GM19328 (cell line): ENCODE measurements at regions not wholly inside any gene's neighbourhood (a gene's known extent, or its start where the extent isn't known, plus 50 kb on each side); places are given as distances from the start of the nearest gene placed in this dataset.

Experiments used
- ATAC-seq: cut with Tn5 transposase; IDR thresholded peaks from one replicate; pipeline ENCODE4 v1.9.1; 2021; ENCODE audit warnings: mild to moderate bottlenecking, moderate library complexity; ENCODE audit not compliant: unreplicated experiment

DNA sequence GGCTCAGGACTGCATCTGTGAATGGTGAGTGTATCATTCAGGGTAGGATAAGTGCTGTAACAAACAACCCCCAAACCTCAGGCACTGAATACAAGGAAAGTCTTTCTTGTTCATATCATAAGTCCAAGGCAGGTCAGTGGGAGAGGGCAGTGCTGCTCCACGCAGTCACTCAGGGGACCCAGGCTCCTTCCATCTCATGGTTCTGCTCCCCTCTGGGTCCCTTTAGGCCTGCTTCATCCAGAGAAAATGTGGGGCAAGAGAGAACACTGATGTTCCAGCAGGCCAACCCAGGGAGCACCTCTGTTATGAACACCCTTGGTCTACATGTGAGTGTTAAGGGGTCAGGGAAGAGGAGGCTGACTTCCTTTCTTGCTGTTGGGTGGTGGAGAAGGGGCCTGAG, 187.8 kb downstream of the CHST1 start:
- ATAC-seq = no peak

DNA sequence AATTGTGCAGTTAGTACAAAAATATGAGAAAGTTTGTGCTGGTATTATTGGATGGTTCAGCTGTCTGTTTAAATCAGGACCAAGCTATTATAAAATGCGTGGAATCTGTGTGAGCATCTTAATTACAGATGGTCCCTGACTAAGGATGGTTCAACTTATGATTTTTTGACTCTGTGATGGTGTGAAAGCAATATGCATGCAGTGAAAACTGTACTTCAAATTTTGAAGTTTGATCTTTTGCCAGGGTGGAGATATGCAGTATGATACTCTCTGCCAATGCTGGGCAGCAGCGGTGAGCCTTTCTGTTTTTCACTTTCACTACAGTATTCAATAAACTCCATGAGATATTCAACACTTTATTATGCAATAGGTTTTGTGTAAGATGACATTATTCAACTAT, 189.3 kb downstream of the CHST1 start:
- no peak for ATAC-seq

DNA sequence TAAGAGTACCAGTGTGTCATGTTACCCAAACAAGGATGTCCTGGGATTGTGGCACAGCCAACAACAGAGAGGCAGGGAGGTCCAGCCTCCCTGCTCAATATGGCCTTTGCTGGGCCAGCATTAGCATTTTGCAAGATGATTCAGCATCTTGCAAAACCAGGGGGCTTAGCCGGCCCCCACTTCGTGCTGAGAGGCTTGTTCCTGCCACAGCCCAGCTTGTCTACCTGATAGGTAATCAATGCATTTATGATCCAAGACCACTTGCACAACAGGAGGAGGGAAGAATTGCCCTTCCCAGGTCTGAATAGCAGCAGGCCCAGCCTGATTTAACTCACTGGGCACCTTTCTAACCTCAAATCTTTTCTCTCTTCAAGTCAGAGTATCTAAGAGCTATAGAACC, 189.0 kb upstream of the SYT13 start:
- no peak for ATAC-seq

DNA sequence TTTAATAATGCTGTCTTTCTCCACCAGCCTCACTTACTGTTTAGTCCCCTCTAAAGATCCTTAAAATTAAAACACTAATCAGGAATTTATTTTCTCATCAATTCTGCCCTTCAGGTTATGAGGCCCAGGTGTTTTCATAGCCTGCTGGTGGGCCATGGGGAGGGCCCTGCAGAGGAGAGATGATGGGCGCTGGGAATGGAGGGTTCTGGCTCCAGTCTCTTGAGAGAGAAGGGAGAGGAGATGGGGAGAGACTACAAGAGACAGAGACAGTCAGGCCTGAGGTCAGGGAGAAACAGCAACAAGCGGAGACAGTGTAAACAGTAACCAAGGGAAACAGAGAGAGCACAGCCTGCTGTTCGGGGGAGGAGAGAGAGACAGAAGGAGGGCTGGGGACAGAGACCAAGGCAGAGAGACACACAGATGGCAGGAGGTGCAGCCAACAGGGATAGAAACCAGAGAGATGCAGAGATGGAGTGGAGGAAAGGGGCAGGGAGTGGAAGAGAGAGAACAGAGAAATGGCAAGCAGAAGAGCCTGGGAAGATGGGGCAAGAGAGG, 187.3 kb upstream of the SYT13 start:
- ATAC-seq = no peak

DNA sequence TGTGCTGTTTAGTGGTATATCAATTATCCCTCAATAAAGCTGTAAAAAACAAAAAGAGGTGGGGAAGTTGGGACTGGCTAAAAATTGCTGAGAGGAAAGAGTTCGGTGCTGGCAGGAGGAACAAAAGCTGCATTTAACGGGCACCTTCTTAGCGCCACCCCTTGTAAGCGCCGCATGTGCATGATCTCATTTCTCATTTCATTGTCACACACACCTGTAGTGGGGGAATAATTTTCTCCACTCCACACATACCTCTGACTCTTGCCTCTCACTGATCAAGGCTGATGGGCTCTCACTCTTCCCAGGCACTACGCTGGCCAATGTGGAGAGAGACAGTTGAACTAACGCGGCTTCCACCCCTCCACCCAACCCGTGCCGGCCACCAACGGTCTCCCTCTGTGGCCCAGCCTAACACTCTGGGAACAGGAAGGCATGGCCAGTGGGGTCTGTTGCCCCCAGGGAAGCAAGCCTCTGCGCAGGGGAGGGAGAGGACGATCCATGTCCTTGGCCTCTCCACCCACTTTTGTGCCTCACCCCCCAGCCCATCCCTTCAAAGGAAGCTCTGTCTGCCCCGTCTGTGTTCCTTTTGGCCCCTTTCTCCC, 186.7 kb upstream of the SYT13 start:
- no peak for ATAC-seq

DNA sequence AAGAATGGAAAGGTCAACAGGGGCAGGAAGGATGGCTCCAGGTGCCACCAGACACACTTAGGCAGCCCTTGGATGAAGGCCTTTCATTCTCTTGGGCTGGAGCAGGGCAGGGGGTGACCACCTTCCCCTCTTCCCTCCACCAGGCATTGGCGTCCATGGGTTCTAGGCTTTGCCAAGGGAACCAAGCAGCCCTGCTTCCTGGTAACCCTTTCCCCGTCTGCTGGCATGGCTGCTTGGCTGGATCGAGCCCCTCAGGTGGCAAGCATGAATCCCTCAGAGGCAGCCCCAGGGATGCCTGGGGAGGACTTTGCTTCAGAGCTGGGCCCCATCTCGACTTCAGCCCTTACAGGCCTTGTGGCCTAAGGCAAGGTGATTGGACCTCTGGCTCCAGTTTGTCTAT, 185.1 kb upstream of the SYT13 start:
- no peak for ATAC-seq

DNA sequence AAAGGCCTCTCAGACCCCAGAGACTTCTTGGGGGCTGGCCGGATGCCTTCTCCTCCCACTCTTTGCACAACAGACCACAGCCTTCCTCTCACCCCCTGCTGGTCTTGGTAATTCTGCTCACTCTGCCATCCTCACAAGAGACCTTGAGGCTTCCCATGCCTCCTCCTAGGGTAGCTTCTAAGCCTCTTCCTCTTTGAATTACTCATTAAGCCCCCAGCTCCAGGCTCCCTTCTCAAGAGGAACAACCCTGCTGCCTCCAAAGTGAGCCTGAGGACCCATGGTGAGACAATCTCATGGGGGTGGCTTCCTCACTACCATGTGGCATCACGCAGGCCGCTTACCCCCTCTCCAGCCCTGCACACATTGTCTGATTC, 184.6 kb upstream of the SYT13 start:
- no peak for ATAC-seq

DNA sequence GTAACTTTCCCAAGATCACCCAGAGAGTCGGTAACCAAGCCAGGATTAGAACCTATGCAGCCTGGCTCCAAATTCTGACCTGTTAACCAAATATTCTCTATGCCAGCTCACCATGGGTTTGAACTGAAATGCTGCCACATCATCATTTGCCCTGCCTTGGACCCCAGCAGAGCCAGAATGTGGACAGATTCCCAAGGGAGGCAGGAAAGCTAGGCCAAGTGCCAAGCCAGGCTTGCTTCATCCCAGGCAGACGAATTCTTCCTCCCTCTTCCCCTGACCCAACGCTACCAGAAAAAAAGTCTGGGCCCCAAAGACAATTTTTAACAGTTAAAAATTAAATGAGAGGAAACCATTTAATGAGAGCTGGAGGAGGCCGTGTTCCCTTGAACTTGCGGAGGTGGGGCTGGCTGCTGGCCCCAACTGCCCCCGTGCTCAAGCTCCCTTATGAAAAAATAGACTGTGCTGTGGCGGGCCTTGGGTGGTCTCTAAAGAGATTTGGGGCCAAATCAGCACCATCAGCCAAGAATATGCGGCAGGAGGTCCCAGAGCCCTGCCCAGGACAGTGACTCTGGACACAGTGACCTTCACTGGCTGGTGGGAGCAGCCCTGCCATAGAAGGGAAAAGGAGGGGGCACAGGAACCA, 184.1 kb upstream of the SYT13 start:
- ATAC-seq = no peak

DNA sequence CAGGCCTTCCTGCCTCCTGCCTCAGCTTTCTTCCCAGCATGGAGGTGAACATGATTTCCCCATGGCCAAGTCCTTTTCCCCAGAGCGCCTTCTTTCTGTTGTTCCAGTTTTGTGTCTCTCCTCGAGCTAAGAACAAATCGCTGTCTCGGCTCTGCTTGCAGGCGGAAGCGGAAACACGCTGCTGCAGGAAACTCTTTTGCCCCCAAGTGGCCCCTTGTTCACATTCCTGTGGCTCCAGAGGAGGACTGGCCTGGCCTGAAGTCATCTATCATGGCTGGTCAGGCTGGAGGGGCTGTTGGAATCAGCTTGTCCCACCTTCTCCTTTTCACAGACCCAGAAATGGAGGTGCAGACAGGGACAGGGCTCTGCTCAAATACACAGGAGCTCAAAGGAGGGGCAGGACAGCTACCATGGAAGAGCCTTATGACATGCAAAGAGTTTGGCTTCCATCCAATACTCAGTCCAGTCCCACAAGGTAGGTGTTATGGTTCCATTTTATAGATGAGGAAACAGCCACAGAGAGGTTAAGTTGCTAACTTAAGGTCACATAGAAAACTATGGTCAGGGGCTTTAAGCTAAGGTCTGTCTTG, 182.2 kb upstream of the SYT13 start:
- ATAC-seq = no peak

DNA sequence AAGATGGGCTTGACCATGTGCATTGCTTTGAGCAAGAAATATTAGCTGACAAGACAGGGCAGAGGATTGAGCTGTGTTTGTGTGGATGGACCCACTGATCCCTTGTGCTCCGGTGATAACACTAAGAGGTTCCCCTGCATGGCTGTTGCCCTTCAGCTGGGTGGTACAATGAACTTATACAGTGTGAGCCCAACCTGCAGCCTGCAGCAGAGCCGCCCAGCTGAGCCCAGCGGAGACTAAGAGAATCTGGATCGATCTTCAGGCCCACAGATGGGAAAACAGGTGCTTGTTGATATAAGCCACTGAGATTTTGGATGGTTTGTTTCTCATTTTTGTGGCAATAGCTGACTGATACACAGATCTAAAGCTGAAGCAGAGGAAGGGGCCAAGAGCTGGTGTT, 177.4 kb upstream of the SYT13 start:
- ATAC-seq = no peak

DNA sequence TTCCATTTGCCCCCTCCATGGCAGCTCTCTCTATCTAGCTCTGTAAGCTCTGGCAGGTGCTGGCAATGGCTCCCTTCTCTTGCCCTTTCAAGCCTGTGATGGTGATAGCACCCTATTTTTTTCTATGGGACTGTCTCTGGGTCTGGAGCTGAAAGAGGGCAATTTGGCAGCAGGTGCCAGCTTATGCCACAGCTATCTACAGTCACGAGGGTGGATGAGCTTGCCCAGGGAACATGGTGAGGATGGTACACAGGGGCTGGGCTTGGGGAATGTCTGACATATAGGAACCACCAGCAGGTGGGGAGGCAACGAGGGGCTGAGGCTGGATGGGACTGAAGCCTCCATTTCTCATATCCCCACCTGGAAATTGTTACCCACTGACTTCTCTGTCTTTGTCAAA, 175.4 kb upstream of the SYT13 start:
- no peak for ATAC-seq

DNA sequence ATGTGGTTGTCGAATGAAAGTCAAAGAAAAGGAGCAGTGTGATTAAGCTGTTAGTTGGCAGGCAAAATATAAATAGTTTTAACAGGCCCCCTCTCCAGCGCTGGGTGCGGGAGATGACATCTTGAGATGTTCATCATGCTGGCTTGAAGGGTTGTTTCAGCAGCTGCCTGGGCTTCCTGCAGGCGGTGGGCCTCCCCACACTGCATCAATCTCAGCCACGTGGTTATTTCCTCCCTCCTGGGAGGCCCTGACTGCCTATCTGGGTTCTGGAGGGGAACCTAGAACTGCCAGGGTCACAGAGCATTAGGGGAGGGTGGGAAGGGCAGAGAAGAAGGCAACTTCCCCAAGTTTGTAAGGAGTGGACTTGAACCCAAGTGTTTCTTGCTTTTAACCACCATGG, 173.3 kb upstream of the SYT13 start:
- ATAC-seq = no peak

DNA sequence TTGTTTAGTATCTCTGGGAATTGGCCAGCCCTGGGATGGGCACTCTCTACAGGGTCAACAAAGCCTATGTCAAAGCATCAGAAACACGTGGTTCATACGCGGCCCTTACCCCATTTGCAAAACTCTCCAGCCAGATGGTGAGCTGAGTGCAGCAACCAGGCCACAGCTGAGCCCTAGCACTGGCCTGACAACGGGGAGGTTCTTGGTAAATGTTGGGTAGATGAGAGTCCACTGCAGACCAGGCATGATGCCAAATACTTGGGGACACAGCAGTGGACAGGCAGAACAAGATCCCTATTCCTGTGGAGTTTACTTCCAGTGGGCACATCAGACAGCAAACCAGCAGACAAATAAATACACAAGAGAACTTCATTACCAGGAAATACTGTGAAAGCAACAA, 172.1 kb upstream of the SYT13 start:
- no peak for ATAC-seq

DNA sequence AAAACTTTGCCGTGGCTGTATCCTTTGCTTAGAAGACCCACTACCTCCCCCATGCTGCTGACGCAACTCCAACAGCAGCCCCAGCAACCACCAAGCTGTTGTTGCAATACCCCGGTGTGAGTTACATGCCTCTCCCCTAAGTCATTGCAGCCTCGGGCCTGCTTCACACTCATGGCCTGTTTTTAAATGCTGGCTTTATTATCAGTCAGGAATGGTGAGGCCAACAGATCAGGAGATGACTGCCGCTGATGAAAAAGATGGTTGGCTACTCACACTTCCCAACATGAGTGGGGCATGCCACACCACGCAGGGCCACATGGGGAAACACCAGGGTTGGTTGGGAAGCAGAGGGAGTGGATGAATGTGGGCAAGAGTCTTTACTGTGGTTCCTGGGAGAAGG, 171.5 kb upstream of the SYT13 start:
- no peak for ATAC-seq

DNA sequence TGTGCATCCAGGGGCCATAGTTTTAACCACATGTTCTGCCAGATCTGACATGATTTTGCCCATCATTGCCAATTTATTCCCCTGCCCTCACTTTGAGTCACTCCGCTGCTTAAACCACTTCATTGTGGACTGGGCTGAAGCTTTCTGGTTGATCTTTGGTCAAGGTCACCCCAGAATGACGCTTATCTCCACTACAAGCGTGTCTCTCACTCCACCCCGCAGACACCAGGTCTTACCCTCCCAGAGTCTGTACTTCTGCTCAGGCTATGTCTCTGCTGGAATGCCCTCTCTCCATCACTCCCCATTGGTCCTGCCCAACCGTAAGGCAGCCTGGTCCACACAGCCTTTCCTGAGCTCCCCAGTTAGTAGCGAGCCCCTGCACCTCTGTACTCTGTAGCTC, 170.5 kb upstream of the SYT13 start:
- no peak for ATAC-seq

DNA sequence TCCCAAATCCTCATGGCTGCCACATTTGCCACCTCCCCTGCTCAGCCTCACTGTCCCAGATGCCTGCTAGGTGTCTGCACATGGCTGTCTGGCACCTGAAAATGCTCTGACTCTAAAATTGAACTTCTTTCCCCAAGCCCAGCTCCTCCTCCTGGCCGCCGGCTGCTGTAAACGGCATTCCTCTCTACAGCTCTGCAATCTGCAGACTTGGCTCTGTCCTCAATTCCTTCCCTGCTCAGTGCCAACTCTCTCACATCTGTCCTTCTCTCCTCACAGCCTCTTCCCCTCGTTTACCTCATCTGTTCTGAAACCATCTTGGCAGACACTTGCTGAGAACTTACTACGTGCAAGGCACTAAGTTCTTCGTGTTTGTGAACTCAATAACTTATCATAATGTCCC, 169.4 kb upstream of the SYT13 start:
- ATAC-seq = no peak

DNA sequence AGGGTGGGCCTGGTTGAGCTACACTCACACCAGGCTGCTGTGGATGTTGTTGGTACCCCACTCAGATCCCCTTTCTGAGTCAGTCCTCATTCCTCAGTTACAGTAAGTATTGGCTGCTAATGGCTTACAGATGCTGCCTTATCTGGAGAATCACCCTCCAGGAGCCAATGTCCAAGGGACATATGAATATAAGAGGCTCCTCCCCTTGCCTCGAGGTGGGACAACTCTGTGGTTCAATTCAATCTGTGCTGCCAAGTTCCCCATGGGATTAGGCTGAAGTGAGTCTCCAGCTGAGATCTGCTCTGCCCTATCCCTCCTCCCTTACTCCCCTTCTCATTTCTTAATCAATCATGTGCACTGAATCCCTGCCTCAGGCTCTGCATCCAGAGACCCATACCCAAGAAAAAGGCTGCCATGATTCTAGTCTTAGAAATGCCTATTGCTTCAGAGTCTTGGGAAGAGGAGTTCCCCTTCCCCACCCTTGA, 168.8 kb upstream of the SYT13 start:
- ATAC-seq = no peak

DNA sequence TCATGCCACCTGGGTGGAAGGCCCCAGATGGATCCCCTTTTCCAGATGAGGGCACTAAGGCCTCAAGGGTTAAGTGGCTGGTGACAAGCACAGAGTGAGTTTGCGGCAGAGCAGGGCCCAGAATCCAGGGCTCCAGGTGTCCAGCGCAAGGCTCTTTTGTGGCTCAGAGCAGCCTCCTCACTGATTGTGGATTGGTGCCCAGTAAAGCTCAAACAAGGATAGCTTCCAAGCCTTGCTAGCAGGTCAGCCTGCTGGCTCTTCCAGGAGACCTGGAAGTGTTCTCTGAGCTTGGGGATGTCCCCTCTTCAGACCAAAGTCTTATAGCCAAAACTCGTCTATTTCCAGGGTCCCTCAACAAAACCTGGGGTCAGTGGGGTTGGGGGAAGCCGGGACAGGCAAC, 167.6 kb upstream of the SYT13 start:
- ATAC-seq = no peak

DNA sequence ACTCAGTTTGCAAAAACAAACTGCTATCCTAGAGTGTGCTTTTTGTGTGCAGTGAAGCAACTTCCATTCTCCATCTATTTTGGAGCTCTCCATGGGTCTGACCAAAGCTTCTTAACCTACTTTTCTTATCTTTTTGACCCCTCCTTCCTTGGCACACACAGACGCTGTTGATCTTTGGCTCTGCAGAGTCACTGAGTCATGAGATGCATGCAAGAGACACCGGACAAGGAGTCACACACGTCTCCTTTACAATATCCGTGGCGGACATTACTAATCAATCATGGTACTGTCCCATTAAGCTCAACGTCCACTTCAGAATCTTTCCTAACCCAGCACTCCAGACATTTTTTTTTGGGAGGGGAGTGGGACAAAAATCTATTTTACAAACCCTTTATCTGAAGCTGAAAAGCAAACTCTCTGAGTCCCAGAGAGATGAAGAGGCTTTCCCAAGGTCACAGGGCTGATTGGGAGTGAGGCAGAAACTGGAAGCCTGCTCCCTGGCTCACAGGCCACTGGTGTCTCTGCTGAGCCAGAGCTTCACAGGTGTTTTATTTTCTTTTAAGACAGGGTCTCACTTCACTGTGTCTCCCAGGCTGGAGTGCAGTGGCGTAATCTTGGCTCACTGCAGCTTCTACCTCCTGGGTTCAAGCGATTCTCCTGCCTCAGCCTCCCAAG, 165.8 kb upstream of the SYT13 start:
- no peak for ATAC-seq

DNA sequence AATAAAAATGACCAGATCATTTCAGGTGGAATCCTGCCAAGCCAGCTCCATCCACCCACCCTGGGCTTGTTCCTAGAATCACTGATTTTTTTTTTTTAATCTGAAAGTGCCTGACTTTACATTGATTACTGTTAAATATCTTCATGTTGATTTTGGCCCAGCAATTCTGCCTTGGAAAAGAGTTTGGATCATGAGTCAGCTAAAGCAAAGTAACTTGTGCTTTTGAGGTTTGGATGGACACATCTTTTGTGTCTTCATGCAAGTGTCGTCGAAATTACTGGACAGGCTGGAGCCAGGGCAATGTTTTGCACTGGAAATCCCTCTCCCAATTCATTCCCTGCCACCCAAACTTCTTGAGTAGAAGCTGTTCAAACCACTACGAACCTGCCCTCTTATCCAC, 164.0 kb upstream of the SYT13 start:
- no peak for ATAC-seq

DNA sequence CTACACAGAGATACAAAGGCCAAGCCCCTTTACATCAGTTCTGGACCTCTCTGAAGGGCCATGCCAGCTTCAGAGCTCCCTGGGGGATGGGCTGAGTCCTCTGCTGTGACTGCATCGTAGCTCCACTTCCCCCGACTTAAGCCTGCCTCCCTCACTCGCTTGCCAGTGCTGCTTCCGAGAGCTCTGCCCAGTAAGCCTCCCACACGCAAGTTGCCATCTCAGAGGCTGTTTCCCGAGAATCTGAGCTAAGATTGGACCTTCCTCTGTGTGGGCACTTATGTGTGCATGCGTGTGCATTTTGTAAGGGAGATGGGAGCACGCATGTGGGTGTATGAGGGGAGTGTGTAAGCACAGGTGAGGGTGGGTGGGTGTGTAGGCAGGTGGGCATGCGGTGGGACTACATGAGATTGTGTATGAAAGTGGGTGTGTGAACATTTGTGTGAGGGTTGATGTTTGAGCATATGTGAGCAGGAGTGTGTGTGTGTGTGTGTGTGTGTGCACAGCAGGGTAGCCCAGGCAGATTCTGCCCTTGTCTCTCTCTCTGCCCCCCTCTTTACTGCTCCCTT, 163.0 kb upstream of the SYT13 start:
- no peak for ATAC-seq

DNA sequence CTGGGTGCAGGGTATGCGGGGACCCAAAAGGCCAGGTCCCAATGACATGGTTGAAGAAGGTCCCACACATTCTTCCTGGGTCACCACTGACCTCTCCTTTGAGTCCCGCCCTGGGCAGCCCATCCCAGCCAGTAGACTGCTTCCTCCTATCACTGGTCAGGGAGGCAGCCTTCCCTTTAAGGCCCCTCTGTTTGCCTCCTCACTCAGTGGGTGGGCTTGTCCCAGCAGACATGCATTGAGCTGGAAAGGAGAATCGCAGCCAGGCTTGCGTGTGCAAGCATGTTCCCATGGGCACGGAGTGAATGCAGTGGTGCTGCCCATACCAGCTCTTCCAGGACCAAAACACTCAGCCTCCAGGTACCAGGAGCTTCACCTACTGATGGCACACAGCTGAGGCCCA, 162.4 kb upstream of the SYT13 start:
- no peak for ATAC-seq
